ENCODE measurements at regions not wholly inside any gene's neighbourhood (a gene's known extent, or its start where the extent isn't known, plus 50 kb on each side); places are given as distances from the start of the nearest gene placed in this dataset.

- Histone ChIP-seq H2AK9ac (replicated peaks; ENCODE audit: low read depth, low read length, poor library complexity) (no peak overlapping the region), H3K23ac (ENCODE audit: low read depth, low read length) (no peak overlapping the region), H3K4ac (ENCODE audit: low read depth, low read length) (no peak overlapping the region), H2BK120ac (ENCODE audit: low read depth, low read length) (no peak overlapping the region), H3K36me3 (ENCODE audit: control insufficient read depth, insufficient read depth, low read length) (peaks cover 36% of the 10 kb centered on the region), H2BK20ac (ENCODE audit: low read depth, low read length) (no peak overlapping the region), H3K9me1 (ENCODE audit: insufficient read depth, low read length) (peaks cover 22% of the 10 kb centered on the region), H3K27ac (ENCODE audit: insufficient read depth, low read length) (no peak overlapping the region), H3K9ac (ENCODE audit: low read depth, low read length) (no peak overlapping the region), H4K20me1 (ENCODE audit: insufficient read depth, low read length) (no peaks in the 10 kb centered on the region), H2AFZ (replicated peaks; ENCODE audit: low read length, poor library complexity) (no peak overlapping the region), H3K79me1 (ENCODE audit: low read depth in 1 of 2, low read length in 2 of 2) (peaks cover 16 to 17% of the 10 kb centered on the region in 2 experiments; a peak in 2 of 4 replicates), H4K5ac (ENCODE audit: low read depth, low read length) (no peak overlapping the region), H3K18ac (ENCODE audit: low read depth, low read length) (no peak overlapping the region), H4K91ac (ENCODE audit: insufficient read depth, low read depth, low read length) (no peak overlapping the region), H3K9me3 (ENCODE audit: control insufficient read depth, insufficient read depth, low read length) (no peaks in the 10 kb centered on the region), H2BK15ac (ENCODE audit: low read depth, low read length) (no peak overlapping the region), H3K56ac (ENCODE audit: extremely low read depth, insufficient read depth, low read length) (no peak overlapping the region), H2AK5ac (ENCODE audit: low read depth, low read length) (no peak overlapping the region), H2BK5ac (ENCODE audit: low read depth, low read length, poor library complexity, severe bottlenecking) (no peak overlapping the region), H3K27me3 (ENCODE audit: control insufficient read depth, insufficient read depth, low read length) (no peaks in the 10 kb centered on the region), H3K14ac (replicated peaks; ENCODE audit: low read depth, low read length) (no peak overlapping the region), H3K4me1 (ENCODE audit: control insufficient read depth, insufficient read depth, low read length) (peaks cover 19% of the 10 kb centered on the region), H3K4me3 (ENCODE audit: insufficient read depth, low read depth, low read length) (no peak overlapping the region), H4K8ac (ENCODE audit: low read depth in 2 of 2, low read length in 2 of 2) (no peak overlapping the region), H3K4me2 (ENCODE audit: low read depth, low read length) (no peak overlapping the region)
- DNase-seq (no peak), ATAC-seq (ENCODE audit: low read depth) (no peak)
- no CpG with 5 or more reads among the region's 3 CpGs for WGBS, 2 experiments (ENCODE audit: extremely low coverage in 2 of 2, insufficient read length in 1 of 2)
- no TSS peak for BruUV-seq (replicated peaks)
- ChIA-PET POLR2A (ENCODE audit: unreplicated experiment) (no interaction called here), CTCF (no interaction called here)
- intact Hi-C loops (cut with micrococcal nuclease) (no loop called here), in situ Hi-C loops (cut with MboI; ENCODE audit: low sequenced_read_pairs) (loop anchor here (10.0 kb wide), 1 partner anchor 565 kb away; no protein-coding TSS in a partner anchor), dilution Hi-C loops (cut with HindIII; ENCODE audit: low sequenced_read_pairs, unreplicated experiment) (no loop called here)
- no peak for TF ChIP-seq RAD21 (IDR thresholded peaks at IDR 0.05; ENCODE audit: low read length)
- TF ChIP-seq MAZ (IDR thresholded peaks at IDR 0.05; ENCODE audit: borderline replicate concordance, low read depth, low read length), result no peak
- no peak for TF ChIP-seq MXI1 (IDR thresholded peaks at IDR 0.05; ENCODE audit: borderline replicate concordance, low read depth, low read length)
- no peak for TF ChIP-seq FOS (IDR thresholded peaks at IDR 0.05; ENCODE audit: low read depth, low read length)
- no peak for TF ChIP-seq POLR2A (IDR thresholded peaks at IDR 0.05; ENCODE audit: low read depth, low read length)
- TF ChIP-seq RCOR1 (IDR thresholded peaks at IDR 0.05; ENCODE audit: insufficient replicate concordance, low read length), result no peak
- TF ChIP-seq CHD1 (IDR thresholded peaks at IDR 0.05; ENCODE audit: low read depth, low read length), result no peak
- no peak for TF ChIP-seq CEBPB (IDR thresholded peaks at IDR 0.05; ENCODE audit: low read depth, low read length)
- TF ChIP-seq, protein P1, sequence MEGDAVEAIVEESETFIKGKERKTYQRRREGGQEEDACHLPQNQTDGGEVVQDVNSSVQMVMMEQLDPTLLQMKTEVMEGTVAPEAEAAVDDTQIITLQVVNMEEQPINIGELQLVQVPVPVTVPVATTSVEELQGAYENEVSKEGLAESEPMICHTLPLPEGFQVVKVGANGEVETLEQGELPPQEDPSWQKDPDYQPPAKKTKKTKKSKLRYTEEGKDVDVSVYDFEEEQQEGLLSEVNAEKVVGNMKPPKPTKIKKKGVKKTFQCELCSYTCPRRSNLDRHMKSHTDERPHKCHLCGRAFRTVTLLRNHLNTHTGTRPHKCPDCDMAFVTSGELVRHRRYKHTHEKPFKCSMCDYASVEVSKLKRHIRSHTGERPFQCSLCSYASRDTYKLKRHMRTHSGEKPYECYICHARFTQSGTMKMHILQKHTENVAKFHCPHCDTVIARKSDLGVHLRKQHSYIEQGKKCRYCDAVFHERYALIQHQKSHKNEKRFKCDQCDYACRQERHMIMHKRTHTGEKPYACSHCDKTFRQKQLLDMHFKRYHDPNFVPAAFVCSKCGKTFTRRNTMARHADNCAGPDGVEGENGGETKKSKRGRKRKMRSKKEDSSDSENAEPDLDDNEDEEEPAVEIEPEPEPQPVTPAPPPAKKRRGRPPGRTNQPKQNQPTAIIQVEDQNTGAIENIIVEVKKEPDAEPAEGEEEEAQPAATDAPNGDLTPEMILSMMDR (conservative IDR thresholded peaks at IDR 0.05; ENCODE audit: low read depth, low read length), result no peak
- TF ChIP-seq, protein P2, sequence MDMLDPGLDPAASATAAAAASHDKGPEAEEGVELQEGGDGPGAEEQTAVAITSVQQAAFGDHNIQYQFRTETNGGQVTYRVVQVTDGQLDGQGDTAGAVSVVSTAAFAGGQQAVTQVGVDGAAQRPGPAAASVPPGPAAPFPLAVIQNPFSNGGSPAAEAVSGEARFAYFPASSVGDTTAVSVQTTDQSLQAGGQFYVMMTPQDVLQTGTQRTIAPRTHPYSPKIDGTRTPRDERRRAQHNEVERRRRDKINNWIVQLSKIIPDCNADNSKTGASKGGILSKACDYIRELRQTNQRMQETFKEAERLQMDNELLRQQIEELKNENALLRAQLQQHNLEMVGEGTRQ (IDR thresholded peaks at IDR 0.05; ENCODE audit: low read depth, low read length), result no peak
- TF ChIP-seq SMC3 (IDR thresholded peaks at IDR 0.05; ENCODE audit: low read depth, low read length), result no peak
- no peak for TF ChIP-seq NFE2L2 (IDR thresholded peaks at IDR 0.05; ENCODE audit: low read depth, low read length)
- no peak for TF ChIP-seq ELK1 (IDR thresholded peaks at IDR 0.05; ENCODE audit: borderline replicate concordance, low read depth, low read length)
- TF ChIP-seq BHLHE40 (IDR thresholded peaks at IDR 0.05; ENCODE audit: low read depth, low read length), result no peak
- no peak for TF ChIP-seq MAFK (IDR thresholded peaks at IDR 0.05; ENCODE audit: low read depth, low read length)
- TF ChIP-seq RFX5 (IDR thresholded peaks at IDR 0.05; ENCODE audit: low read depth, low read length), result no peak
Observed at GRCh38 chr14:71729596-71729995, 202.6 kb upstream of the RGS6 start.
